ENCODE measurements at regions not wholly inside any gene's neighbourhood (a gene's known extent, or its start where the extent isn't known, plus 50 kb on each side); places are given as distances from the start of the nearest gene placed in this dataset.
A peak's percentile ranks its signal among the peaks of the same experiment; 100 is the strongest.

DNA sequence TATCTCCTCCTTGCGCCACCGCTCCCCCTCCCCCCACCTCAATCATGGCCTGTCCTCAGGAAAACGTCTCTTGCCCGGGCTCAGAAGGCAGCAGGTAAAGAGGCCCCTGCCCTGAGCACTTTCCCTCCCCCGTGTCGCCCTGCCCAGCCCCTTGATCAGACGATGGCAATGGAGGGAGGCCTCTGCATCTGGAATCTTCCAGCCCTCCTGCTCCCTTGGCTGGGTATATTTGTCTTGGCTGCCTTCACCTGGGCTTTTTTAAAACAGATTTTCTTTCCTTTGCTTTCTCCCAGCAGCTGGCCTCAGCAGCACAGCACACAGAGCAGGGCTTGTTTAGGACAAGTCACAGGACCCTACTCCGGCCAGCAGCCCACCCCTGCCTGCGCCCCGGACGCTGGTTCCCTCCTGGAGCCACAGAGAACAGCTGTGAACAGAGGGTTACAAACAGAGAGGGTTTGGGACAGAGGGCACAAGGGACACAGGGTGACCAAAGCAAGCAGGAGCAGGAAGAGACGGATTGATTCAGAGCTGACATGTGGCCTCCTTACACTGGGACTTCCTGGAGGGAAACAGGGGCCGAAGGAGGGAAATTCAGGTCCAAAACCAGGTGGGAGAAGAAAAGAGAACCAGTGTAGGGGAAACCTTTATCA, 78.7 kb downstream of the ISG20 start:
- H3K4me2 ChIP-seq (ENCODE audit: low read depth, low read length), result no peak overlapping the region
- no peaks in the 10 kb centered on the region for H3K9me1 ChIP-seq (ENCODE audit: insufficient read depth, low read length)
- H3K79me1 ChIP-seq (ENCODE audit: low read depth in 1 of 2, low read length in 2 of 2), result no peaks in the 10 kb centered on the region
- no peaks in the 10 kb centered on the region for H3K4me1 ChIP-seq (ENCODE audit: control insufficient read depth, insufficient read depth, low read length)
- no peak overlapping the region for H3K9ac ChIP-seq (ENCODE audit: low read depth, low read length)
- peaks cover 36% of the 10 kb centered on the region for H3K27me3 ChIP-seq (ENCODE audit: control insufficient read depth, insufficient read depth, low read length)
- no peaks in the 10 kb centered on the region for H3K36me3 ChIP-seq (ENCODE audit: control insufficient read depth, insufficient read depth, low read length)
- no peak overlapping the region for H2AK9ac ChIP-seq (replicated peaks; ENCODE audit: low read depth, low read length, poor library complexity)
- ChIA-PET CTCF (no interaction called here), POLR2A (ENCODE audit: unreplicated experiment) (no interaction called here)
- dilution Hi-C loops (cut with HindIII; ENCODE audit: low sequenced_read_pairs, unreplicated experiment) (no loop called here), intact Hi-C loops (cut with micrococcal nuclease) (no loop called here), in situ Hi-C loops (cut with MboI; ENCODE audit: low sequenced_read_pairs) (no loop called here)
- H3K14ac ChIP-seq (replicated peaks; ENCODE audit: low read depth, low read length), result no peak overlapping the region
- TF ChIP-seq NFE2L2 (IDR thresholded peaks at IDR 0.05; ENCODE audit: low read depth, low read length), result no peak
- no peak for TF ChIP-seq BHLHE40 (IDR thresholded peaks at IDR 0.05; ENCODE audit: low read depth, low read length)
- no peak for TF ChIP-seq POLR2A (IDR thresholded peaks at IDR 0.05; ENCODE audit: low read depth, low read length)
- TF ChIP-seq MAFK (IDR thresholded peaks at IDR 0.05; ENCODE audit: low read depth, low read length), result no peak
- TF ChIP-seq, protein P1, sequence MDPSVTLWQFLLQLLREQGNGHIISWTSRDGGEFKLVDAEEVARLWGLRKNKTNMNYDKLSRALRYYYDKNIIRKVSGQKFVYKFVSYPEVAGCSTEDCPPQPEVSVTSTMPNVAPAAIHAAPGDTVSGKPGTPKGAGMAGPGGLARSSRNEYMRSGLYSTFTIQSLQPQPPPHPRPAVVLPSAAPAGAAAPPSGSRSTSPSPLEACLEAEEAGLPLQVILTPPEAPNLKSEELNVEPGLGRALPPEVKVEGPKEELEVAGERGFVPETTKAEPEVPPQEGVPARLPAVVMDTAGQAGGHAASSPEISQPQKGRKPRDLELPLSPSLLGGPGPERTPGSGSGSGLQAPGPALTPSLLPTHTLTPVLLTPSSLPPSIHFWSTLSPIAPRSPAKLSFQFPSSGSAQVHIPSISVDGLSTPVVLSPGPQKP (IDR thresholded peaks at IDR 0.05; ENCODE audit: borderline replicate concordance, low read depth, low read length), result no peak
- no peak for TF ChIP-seq MXI1 (IDR thresholded peaks at IDR 0.05; ENCODE audit: borderline replicate concordance, low read depth, low read length)
- TF ChIP-seq RFX5 (IDR thresholded peaks at IDR 0.05; ENCODE audit: low read depth, low read length), result no peak
- TF ChIP-seq CEBPB (IDR thresholded peaks at IDR 0.05; ENCODE audit: low read depth, low read length), result no peak
- no peak for TF ChIP-seq CHD1 (IDR thresholded peaks at IDR 0.05; ENCODE audit: low read depth, low read length)
- TF ChIP-seq SMC3 (IDR thresholded peaks at IDR 0.05; ENCODE audit: low read depth, low read length), result no peak
- TF ChIP-seq, protein P2, sequence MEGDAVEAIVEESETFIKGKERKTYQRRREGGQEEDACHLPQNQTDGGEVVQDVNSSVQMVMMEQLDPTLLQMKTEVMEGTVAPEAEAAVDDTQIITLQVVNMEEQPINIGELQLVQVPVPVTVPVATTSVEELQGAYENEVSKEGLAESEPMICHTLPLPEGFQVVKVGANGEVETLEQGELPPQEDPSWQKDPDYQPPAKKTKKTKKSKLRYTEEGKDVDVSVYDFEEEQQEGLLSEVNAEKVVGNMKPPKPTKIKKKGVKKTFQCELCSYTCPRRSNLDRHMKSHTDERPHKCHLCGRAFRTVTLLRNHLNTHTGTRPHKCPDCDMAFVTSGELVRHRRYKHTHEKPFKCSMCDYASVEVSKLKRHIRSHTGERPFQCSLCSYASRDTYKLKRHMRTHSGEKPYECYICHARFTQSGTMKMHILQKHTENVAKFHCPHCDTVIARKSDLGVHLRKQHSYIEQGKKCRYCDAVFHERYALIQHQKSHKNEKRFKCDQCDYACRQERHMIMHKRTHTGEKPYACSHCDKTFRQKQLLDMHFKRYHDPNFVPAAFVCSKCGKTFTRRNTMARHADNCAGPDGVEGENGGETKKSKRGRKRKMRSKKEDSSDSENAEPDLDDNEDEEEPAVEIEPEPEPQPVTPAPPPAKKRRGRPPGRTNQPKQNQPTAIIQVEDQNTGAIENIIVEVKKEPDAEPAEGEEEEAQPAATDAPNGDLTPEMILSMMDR (conservative IDR thresholded peaks at IDR 0.05; ENCODE audit: low read depth, low read length), result no peak
- no peak for TF ChIP-seq MAZ (IDR thresholded peaks at IDR 0.05; ENCODE audit: borderline replicate concordance, low read depth, low read length)
- no peak for TF ChIP-seq RCOR1 (IDR thresholded peaks at IDR 0.05; ENCODE audit: insufficient replicate concordance, low read length)
- TF ChIP-seq, protein P3, sequence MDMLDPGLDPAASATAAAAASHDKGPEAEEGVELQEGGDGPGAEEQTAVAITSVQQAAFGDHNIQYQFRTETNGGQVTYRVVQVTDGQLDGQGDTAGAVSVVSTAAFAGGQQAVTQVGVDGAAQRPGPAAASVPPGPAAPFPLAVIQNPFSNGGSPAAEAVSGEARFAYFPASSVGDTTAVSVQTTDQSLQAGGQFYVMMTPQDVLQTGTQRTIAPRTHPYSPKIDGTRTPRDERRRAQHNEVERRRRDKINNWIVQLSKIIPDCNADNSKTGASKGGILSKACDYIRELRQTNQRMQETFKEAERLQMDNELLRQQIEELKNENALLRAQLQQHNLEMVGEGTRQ (IDR thresholded peaks at IDR 0.05; ENCODE audit: low read depth, low read length), result no peak
- TF ChIP-seq FOS (IDR thresholded peaks at IDR 0.05; ENCODE audit: low read depth, low read length), result no peak
- no peak for TF ChIP-seq RAD21 (IDR thresholded peaks at IDR 0.05; ENCODE audit: low read length)
- no peak overlapping the region for H4K91ac ChIP-seq (ENCODE audit: insufficient read depth, low read depth, low read length)
- no peak overlapping the region for H2BK120ac ChIP-seq (ENCODE audit: low read depth, low read length)
- no peak overlapping the region for H2BK5ac ChIP-seq (ENCODE audit: low read depth, low read length, poor library complexity, severe bottlenecking)
- no peak overlapping the region for H3K4me3 ChIP-seq (ENCODE audit: insufficient read depth, low read depth, low read length)
- no peak overlapping the region for H3K56ac ChIP-seq (ENCODE audit: extremely low read depth, insufficient read depth, low read length)
- no peaks in the 10 kb centered on the region for H4K20me1 ChIP-seq (ENCODE audit: insufficient read depth, low read length)
- DNase-seq (no peak), ATAC-seq (ENCODE audit: low read depth) (no peak)
- no peak overlapping the region for H2AK5ac ChIP-seq (ENCODE audit: low read depth, low read length)
- H3K9me3 ChIP-seq (ENCODE audit: control insufficient read depth, insufficient read depth, low read length), result no peaks in the 10 kb centered on the region
- no peak overlapping the region for H2BK15ac ChIP-seq (ENCODE audit: low read depth, low read length)
- no TSS peak for BruUV-seq (replicated peaks)
- H3K23ac ChIP-seq (ENCODE audit: low read depth, low read length), result no peak overlapping the region
- no peak overlapping the region for H4K5ac ChIP-seq (ENCODE audit: low read depth, low read length)
- no peak overlapping the region for H2BK20ac ChIP-seq (ENCODE audit: low read depth, low read length)
- H3K27ac ChIP-seq (ENCODE audit: insufficient read depth, low read length), result no peak overlapping the region
- H3K4ac ChIP-seq (ENCODE audit: low read depth, low read length), result no peak overlapping the region
- no peak overlapping the region for H3K18ac ChIP-seq (ENCODE audit: low read depth, low read length)
- H4K8ac ChIP-seq (ENCODE audit: low read depth in 2 of 2, low read length in 2 of 2), result no peak overlapping the region
- WGBS, 2 experiments (ENCODE audit: extremely low coverage in 2 of 2, insufficient read length in 1 of 2), result 70% methylated on average over 4 of the region's 13 CpGs; no CpG with 5 or more reads in 1 of the 2 experiments
- H2AFZ ChIP-seq (replicated peaks; ENCODE audit: low read length, poor library complexity), result peak overlapping the region; percentile 67

All from IMR-90 (cell line).